ENCODE measurements at regions not wholly inside any gene's neighbourhood (a gene's known extent, or its start where the extent isn't known, plus 50 kb on each side); places are given as distances from the start of the nearest gene placed in this dataset.

DNA sequence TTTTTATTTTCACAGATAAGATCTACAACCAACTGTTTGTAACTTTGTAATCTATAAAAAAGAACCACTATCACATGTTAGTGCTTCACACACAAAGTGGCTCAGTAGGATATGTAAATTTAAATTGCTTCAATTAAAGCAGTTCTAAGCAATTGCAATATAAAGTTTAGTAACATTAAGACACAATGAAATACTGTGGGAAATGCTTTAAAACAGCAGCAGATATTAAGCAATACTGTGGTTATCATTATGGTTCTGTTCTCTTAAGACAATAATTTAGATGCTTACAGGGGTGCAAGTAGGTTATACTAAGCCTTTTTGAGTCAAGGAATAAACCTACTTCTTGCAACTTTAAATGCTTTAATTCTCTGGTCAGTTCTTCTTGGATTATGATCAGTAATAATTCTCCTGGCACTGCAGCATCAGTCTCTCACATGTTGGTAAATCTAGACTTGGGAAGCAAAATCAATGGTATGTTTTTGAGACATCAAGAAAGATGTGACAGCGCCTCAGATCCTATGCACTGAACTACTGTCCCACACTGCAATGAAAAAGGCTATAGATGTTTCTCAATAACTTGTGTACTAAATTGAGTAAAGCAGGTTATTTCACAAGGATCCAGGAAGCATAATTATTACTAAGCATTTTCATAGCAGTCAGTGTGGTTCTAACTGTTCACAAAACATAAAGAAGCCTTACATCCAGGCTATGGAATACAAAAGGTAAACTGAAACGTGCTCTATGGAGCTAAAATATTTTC is 338.7 kb upstream of the PDE4D start:
- no peak for DNase-seq

DNA sequence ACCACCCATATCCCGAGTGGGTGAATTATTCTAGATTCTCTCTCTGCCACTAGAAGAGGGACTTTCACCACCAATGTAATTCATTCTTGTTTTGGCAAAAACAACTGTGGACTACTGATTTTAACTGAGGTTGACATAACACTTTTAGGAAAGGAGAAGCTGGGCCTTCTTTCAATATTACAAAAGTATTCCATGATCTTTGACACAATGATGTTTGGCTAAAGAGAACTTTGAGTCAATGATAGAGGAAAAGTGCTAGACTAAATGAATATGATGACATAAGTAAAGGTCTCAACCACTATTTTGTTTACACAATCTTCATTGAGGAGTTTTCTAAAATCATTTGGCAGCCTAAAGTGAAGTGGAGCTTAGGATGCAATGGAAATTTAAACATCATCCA is 336.9 kb upstream of the PDE4D start:
- no peak for DNase-seq

- no peak for DNase-seq
Measured at GRCh38 chr5:60229691-60230185, 336.2 kb upstream of the PDE4D start.

- no peak for DNase-seq
Measured at GRCh38 chr5:60228676-60229075, 335.1 kb upstream of the PDE4D start.

GRCh38 chr5:60226128-60226527 is 332.6 kb upstream of the PDE4D start:
- no peak for DNase-seq

DNA sequence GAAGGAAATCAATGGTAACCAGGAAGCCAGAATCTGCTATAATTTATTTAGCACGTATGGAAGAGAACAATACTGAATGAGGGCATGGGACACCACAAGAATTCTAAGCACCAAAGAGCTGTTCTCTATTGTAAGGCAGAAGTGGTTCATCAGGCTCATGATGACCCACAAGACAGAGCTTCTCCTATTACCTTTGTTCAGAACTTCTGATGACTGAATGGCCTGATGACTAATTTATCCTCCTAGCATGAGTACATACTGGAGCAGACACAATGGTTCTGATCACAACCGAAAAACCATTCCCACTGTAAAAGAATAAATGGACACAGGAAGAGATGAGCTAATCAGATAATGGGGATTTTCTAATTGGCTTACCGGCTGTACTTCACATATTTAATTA is 329.8 kb upstream of the PDE4D start:
- peak; percentile 7 for DNase-seq

DNA sequence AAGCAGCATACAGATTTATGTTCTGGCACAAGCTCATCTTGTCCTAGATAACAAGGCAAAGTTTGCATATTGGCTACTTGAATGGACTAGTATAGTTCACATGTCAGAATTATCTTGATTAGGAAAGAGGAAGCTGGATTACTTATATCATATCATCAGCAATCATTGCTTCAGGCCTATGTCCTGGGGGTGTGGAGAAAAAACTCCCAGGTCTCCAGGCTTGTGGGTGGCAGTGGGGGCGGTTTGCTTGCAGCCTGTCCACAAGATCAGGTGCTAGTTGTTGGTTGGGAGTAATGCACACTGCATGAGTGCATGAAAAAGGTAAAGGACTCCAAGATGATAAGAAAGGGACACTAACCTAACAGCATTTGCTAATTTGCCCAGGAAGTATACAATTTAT is 326.4 kb upstream of the PDE4D start:
- DNase-seq = no peak

- DNase-seq = no peak
Measured at GRCh38 chr5:60210810-60211209, 317.3 kb upstream of the PDE4D start.

DNA sequence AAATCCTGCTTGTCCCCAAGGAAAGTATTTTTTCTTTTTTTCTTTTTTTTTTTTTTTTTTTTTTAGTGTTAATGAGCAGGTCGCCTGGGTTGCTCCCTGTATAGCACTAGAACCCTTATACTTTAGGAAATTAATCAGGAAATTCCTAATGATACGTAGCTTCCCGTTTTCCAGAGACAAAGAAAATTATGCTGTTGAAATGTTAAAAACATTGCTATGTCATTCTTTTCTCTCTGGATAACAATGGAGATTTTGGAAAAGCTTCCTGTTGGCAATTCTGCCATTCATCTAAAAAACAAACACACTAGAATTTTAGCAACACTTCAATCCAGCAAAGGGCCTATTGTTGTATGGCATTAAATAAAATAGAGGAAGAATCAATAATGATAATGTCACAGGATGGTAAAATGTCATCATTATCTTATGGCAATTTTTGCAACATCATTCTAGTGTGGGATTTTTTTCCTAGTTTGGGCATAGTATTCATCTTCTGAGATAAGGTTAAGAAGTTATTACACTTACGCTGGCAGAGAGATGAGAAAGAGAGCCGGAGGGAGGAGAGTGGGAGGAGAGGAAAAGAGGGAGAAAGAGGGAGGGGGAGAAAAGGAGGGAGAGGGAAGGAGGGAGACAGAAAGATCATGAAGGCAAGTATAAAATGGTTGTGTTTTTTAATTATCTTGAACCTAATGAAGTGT is 315.8 kb upstream of the PDE4D start:
- DNase-seq = no peak

DNA sequence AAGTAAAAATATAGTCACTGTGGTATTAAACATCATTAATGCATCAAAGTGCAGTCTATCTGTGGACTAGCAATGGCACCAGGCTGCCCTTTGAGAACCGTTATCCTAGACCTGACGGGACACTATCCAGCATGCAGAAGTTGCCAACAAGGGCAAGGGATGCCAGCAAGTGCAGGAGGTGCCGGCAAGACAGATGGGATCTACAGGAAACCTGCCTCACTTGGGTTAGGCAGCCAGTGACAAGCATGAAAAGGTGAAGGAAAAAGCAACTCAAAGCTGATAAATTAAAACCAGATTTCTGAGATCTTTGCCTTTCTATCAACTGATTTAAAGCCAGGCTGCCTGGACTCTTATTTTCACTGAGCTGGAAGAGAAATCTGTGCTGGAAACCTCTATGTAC is 315.2 kb upstream of the PDE4D start:
- DNase-seq = no peak

- no peak for DNase-seq
Measured at GRCh38 chr5:60207040-60207439, 313.5 kb upstream of the PDE4D start.

GRCh38 chr5:60206234-60206633 is 312.7 kb upstream of the PDE4D start:
- no peak for DNase-seq

GRCh38 chr5:60205071-60205470 is 311.5 kb upstream of the PDE4D start:
- no peak for DNase-seq

DNA sequence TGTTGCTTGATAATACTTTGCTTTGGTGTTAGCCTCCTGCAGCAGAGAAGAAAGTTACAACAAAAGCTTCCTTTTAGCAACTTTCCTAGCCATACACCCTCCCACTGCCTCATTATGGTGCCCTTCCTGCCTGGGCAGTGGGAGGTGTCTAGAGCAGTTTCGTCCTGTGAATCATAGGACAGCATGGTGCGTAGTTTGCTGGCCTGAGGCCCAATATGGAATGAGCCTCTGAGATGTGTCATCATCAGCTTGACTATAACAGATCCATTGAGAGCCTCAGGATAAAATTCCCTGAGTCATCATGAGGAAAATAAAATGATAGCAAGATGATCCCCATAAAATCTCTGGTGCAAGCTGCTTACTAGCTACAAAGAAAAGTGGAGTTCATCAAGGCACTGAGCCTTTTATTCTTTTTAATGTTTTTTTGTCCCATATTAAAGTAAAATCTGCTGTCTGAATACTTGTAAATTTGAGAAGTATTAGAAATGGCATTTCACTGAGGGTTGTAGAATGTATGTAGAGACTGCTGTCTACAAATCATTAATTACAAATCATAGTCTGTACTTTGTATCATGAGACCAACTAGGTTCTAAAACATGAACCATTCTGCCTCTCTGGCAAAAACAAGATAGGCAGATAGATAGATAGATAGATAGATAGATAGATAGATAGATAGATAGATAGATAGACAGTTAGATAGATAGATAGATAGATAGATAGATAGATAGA is 303.0 kb upstream of the PDE4D start:
- DNase-seq = peak; percentile 95

DNA sequence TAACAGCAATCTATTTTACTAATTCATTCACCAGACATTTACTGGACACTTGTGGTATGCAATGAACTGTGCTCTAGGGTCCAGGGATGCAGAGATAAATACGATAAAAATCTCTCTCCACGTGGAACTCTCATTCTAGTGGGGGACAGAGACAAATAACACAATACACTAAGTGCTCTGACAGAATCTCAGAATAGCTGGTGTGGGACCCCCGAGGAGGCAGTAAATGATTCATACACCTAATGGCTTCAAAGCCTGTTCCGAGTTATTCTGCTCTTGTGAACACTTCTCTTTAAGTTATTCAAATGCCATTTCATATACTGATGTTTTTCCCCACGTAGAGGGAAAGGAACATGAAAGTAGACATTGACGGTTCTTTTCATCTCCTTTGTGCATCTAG is 302.0 kb upstream of the PDE4D start:
- DNase-seq = no peak

- DNase-seq = no peak
Measured at GRCh38 chr5:60195083-60195482, 301.6 kb upstream of the PDE4D start.

DNA sequence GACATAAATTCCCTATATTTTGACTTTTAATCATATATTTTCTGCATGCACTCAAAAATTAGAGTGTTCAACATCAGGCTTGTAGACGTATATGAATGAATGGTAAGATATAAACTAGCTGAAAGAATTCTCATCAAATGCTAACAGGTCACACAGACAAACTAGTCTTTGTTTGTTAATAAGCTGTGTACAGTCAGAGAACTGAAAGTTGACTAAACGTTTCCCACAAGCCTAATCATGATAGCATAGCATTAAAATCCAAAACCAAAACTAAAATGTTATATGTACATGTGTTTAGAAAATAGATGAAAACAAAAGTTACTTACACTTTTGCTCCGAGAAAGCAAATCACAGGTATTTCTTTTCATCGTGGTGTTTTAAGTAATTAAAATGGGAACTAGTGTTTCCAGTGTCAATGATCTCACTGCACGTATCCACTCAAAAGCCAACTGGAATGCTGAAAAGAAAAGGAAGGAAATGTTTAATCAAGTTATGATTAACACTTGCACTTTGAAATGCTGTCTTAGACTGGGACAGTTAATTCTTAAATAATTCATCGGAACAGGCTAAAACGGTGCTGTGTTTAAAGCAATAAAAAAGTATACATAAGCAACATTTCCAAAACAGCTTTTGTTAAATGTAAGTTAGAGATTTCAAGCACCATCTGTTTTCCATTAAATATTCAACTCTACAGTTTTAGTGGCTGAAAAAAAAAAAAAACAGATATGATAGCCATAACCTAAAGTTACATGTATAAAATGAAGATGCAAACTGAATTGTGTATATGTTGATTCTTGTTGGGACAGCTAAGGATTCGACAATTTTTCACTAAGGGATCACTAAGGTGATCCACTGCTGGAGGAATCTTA is 291.9 kb upstream of the PDE4D start:
- DNase-seq = no peak

GRCh38 chr5:60184606-60185005 is 291.1 kb upstream of the PDE4D start:
- no peak for DNase-seq

- DNase-seq = peak; percentile 32
Measured at GRCh38 chr5:60183881-60184280, 290.4 kb upstream of the PDE4D start.

- peak; percentile 14 for DNase-seq
Measured at GRCh38 chr5:60178101-60178500, 284.6 kb upstream of the PDE4D start.

- DNase-seq = peak; percentile 19
Measured at GRCh38 chr5:60177596-60177995, 284.1 kb upstream of the PDE4D start.

DNA sequence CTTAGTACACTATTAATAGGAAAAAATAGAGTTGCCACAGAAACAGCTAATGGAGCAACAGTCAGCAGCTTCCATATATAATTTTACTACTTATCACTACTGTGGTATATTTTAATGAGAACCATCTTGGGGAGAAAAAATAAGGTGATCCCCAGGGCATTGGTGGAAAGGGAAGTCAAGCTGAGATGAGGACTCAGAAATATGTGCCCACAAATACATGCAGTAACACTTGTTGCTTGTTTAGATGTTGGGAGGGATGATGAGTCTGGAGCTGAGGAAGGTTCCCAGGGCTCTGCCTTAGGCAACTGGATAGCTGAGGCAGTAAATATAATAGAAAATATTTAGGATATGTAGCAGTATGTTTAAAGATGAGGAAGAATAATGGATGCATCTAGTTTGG is 280.1 kb upstream of the PDE4D start:
- no peak for DNase-seq

- DNase-seq = no peak
Measured at GRCh38 chr5:60163762-60164161, 270.2 kb upstream of the PDE4D start.

All from kidney glomerular epithelial cell (primary cell).